NOMO-1 treated with dmso at 0.1 percent for 144 hours (cell line): ENCODE measurements at regions not wholly inside any gene's neighbourhood (a gene's known extent, or its start where the extent isn't known, plus 50 kb on each side); places are given as distances from the start of the nearest gene placed in this dataset.
"Not testable (repeated sequence)": the region's sequence is repeated elsewhere in the genome, so short reads cannot be mapped to it uniquely, and the experiment has no call there.

Source experiments
- DNase-seq: peaks from one replicate; lab custom pipeline; 2025; ENCODE audit not compliant: unreplicated experiment; lab: John Stamatoyannopoulos, UW

DNA sequence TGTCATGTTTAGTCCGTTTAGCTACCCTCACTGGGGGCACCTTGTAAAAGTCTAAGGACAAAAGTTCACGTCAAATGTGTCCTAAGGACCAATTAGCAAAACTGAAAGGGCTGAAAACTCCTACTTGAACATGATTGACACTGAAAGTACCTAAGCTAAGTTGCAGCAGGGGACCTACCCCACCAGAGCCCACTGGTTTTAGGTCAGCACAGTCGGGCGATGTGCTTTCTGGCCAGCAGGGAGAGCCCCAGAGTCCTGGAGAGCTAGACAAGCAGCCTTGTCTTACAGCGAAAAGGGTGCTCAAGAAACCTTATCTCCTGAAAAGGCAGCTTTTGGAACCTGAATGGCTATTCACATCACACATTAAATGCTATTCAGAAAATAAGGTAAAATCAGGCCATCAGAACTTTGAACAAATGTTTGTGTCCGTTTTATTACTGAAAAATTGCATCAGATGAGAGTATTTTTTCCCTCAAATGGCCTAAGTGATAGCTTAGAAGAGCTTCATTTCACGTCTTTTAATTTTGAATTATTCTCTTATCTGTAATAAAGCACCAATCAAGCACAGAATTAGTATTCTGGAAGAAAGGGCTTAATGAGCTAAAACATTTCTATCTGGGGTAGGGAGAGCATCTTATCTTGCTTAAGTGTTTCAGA is 52.2 kb upstream of the MKI67 start:
- DNase-seq: no peak

DNA sequence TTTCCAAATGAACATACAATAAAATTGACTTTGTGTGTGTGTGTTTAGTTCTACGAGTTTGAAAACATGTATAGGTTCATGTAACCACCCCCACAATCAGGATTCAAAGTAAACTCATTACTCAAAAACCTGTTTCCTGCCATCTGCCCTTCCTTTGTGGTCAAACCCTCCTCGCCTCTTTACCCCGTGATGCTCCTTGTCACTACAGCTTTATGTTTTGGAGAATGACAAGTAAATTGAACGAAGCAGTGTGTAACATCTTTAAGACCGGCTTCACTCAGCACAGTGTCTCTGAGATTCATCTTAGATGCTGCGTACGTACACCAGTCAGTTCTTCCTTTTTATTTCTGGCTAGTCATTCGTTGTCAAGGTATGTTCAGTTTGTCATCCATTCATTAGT is 54.6 kb upstream of the MKI67 start:
- DNase-seq: no peak

DNA sequence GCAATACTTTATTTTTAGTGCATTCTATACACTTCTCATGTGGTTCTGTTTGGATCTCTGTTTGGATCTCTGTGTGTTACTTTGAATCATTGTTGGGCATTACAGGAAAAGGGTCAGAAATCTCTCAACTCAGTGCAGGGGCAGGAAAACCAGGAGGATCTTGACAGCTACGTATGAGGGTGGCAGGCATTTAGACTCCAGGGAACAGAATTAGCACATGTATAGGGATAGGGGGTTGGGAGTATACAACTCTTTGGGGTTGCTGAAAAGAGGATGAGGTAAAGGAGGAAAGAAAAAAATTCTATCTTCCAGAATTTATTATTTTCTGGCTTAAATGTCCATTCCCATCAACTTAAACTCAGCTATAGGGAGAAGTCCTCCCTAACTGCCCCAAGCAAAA is 59.4 kb upstream of the MKI67 start:
- DNase-seq: no peak

GRCh38 chr10:128186959-128187787 is 61.0 kb upstream of the MKI67 start:
- no peak for DNase-seq

DNA sequence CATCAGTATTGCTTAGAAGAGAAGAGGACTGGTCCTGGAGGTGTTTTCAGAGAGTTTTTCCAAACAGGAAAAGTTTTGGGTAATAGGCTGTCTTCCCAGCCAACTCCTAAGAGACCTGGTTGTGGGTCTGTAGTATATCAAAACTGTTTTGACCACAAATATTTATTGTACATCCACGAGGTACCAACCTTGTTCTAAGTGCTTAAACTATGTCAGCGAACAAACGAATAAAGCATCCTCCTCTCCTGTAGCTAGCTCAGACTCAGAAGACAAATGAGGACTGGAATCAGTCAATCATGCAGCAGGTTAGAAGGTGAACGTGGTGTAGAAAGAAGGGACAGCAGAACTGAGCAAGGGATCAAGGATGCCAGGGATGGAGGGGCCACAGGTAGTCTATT is 61.6 kb upstream of the MKI67 start:
- no peak for DNase-seq

DNA sequence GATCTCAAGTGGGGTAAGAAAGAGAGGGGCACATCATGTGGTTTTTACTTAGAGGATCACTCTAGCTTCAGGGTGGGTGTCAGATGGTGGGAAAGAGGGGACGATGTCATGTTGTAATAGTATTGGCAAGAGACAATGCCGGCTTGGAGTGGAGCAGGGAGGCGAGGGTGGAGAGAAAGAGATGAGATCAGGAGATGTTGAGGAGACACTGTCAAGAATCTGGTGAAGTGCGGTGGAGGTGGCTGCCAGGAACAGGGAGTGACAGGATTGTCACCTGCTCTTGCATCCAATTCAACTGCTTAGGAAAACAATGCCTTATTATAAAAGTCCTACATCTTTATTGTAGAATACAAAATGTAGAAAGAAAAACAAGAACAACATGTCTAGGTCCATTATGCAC is 63.0 kb upstream of the MKI67 start:
- no peak for DNase-seq

GRCh38 chr10:128191847-128192246 is 65.6 kb upstream of the MKI67 start:
- no peak for DNase-seq

- not testable (repeated sequence) for DNase-seq
Observed at GRCh38 chr10:128201826-128202225, 75.6 kb upstream of the MKI67 start.

DNA sequence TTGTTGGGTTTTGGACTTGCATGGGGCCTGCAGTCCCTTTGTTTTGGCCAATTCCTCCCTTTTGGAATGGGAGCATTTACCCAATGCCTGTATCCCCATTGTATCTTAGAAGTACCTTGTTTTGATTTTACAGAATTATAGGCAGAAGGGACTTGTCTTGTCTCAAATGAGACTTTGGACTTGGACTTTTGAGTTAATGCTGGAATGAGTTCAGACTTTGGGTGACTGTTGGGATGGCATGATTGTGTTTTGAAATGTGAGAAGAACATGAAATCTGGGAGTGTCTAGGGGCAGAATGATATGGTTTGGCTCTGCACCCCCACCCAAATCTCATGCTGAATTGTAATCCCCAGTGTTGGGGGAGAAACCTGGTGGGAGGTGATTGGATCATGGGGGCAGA is 76.8 kb upstream of the MKI67 start:
- DNase-seq: no peak

DNA sequence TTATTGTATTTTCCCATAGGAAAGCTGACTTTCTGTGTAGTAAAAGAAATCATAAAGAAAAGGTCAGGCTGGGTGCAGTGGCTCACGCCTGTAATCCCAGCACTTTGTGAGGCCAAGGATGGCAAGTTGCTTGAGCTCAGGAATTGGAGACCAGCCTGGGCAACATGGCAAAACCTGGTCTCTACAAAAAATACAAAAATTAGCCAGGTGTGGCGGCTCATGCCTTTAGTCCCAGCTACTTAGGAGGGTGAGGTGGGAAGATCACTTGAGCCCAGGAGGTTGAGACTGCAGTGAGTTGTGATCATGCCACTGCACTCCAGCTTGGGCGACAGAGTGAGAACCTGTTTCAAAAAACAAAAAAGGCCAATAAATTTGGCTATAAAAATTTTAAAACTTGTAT is 79.4 kb upstream of the MKI67 start:
- DNase-seq: not testable (repeated sequence)

DNA sequence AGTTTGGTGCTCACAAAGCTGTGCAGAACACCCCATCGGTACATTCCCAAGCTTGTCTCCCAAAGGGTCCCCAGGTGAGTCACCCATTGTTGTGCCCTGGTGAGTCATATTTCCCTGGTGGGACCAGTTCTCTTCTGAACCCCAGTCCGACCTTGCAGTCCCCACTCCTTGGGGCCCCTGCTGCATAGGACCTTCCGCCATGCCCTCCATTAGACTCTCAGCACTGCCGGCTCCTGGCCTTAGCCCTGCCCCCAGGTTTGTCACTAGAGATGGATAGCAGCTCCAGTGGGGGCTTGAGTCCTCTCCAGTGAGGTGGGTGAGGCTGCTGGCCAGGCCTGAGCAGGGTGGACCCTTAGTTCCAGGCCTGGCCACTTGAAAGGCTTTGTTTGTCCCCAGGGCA is 80.5 kb upstream of the MKI67 start:
- no peak for DNase-seq

DNA sequence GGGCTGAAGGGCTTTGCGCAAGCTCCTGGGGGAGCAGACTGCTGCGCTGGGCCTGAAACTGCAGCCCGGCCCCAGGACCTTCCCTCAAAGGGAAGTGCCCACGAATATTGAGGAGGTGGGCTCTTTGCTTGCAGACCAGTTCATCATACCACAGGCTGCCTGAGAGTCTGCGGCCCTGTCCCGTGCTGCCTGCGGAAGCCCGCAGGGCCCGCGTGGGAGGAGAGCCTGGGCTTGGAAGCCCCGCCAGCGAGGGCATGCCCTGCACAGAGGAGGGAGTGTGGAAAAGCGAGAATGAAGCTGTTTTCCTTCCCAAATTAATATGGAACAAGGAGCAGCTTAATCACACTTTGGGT is 83.6 kb upstream of the MKI67 start:
- DNase-seq: no peak

GRCh38 chr10:128210215-128211063 is 84.2 kb upstream of the MKI67 start:
- DNase-seq: no peak

GRCh38 chr10:128211064-128211504 is 84.9 kb upstream of the MKI67 start:
- no peak for DNase-seq

GRCh38 chr10:128211953-128212727 is 85.9 kb upstream of the MKI67 start:
- peak; percentile 79 for DNase-seq

DNA sequence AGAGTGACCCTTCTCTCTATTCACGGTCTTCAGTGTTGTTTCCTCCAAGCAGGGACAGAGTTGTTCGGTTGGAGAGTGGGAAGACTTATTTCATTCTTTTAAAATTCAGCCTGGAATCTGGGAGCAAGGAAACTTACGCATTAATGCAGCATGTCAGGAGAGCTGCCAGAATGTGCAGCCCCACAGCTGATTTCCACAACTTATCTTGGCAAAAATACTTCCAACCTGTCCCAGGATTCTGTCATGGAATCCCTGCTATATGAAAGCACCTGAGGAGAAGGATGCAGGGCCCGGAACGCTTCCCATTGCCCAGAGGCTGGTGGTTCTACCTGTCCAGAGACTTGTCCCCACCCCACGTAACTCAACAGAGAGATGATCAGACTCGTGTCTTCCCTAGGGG is 86.9 kb upstream of the MKI67 start:
- DNase-seq: no peak

GRCh38 chr10:128215733-128216132 is 89.5 kb upstream of the MKI67 start:
- DNase-seq: no peak

DNA sequence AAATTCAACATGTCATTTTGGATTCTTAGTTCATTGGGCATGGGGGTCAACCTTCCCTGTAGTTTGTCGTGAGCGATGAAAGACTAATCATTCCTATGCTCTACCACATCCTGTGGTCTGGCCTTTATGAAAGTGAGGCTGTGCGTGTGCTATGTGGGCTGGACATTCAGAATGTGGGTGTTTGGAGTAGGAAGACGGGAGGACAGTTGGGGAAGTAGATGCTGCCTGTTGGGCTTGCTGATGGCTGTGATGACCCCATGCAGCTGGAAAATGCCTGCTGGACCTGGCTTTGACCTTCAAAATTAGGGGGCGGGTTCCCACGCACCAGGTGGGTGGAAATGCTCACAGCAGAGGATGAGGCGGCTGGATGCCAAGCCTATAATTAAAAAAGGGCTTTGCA is 90.9 kb upstream of the MKI67 start:
- DNase-seq: no peak

- DNase-seq: no peak
Observed at GRCh38 chr10:128218161-128218560, 91.9 kb upstream of the MKI67 start.

DNA sequence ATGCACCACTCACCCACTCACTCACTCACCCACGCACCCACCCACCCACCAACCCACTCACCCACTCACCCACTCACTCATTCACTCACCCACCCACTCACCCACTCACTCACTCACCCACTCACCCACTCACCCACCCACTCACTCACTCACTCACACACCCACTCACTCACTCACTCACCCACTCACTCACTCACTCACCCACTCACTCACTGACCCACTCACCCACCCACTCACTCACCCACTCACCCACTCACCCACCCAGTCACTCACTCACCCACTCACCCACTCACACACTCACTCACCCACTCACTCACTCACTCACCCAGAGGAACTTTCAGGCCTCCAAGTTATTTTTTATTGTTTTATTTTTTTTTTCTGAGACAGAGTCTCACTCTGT is 93.1 kb upstream of the MKI67 start:
- no peak for DNase-seq

DNA sequence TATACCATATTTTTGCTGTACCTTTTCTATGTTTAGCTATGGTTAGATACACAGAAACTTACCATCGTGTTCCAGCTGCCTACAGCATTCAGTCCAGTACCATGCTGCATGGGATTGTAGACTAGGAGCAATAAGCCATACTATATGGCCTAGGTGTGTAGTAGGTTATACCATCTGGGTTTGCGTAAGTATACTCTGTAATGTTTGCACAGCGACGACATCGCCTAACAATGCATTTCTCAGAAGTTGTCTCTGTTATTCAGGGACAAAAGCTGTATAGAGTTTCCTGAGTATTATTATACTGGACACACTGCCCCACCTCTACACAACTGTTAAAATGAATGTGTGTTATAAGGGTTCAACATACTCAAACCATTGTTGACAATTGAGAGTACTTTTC is 93.8 kb upstream of the MKI67 start:
- no peak for DNase-seq
